ENCODE measurements at regions not wholly inside any gene's neighbourhood (a gene's known extent, or its start where the extent isn't known, plus 50 kb on each side); places are given as distances from the start of the nearest gene placed in this dataset.
"Not testable (repeated sequence)": the region's sequence is repeated elsewhere in the genome, so short reads cannot be mapped to it uniquely, and the experiment has no call there.

- DNase-seq: no peak
Observed at GRCh38 chr6:166718516-166718915, 91.5 kb upstream of the RPS6KA2 start.

GRCh38 chr6:166716910-166717617, 90.0 kb upstream of the RPS6KA2 start:
- no peak for DNase-seq

DNA sequence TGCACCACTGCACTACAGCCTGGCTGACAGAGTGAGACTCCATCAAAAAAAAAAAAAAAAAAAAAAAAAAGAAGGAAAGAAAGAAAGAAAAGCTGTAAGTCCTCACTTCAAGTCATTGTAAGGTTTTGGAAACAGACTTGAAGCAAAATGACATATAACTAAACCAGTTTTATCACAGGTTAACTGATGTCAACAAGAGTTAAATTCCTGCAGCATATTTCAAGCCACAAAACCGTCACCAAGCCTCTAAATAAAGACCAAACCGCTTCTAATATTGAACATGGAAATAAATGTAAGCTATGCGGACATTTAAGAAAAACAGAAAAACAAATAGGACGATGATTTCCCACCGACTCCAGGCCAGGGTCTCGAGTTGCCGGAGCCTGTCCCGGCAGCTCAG, 88.9 kb upstream of the RPS6KA2 start:
- DNase-seq: no peak

DNA sequence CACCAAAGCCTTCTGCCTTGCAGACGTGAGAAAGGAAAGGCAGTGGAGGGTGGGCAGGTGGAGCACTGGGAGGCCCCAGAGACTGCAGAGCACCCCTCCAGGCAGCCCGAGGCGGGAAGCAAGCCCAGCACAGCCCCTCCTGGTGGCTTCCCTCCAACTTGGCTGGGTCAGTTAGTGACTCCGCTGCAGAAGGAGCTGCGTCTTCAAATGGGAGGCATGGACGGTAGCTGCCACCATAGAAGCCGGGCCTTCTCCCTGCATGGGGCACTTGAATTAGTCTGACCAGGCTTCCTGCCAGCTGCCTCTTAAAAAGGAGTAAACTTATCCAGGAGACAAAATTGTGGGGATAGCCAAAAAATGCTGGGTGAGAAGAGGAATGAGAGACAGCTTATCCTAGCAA, 88.0 kb upstream of the RPS6KA2 start:
- no peak for DNase-seq

GRCh38 chr6:166714581-166714980, 87.5 kb upstream of the RPS6KA2 start:
- no peak for DNase-seq

- DNase-seq: no peak
Observed at GRCh38 chr6:166714187-166714510, 87.1 kb upstream of the RPS6KA2 start.

GRCh38 chr6:166713434-166714186, 86.6 kb upstream of the RPS6KA2 start:
- no peak for DNase-seq

- DNase-seq: no peak
Observed at GRCh38 chr6:166712286-166713228, 85.5 kb upstream of the RPS6KA2 start.

DNA sequence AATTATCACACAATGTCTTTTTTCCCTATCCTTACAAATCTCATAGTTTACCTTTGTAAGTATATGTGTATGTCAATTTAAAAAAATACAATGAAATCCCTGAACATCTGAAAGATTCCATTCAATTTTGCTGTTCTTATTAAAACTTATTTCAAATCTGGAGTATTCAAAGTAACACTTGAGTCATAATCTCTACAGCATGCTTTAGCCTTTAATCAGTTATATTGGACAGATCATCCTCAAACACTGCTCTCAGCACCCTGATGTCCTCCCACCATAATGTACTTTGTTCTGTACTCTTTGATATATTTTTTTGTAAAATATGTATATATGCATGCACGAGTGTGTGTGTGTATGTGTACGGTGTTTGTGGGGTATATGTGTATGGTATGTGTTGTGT, 83.0 kb upstream of the RPS6KA2 start:
- no peak for DNase-seq

GRCh38 chr6:166708460-166708859, 81.4 kb upstream of the RPS6KA2 start:
- no peak for DNase-seq

- no peak for DNase-seq
Observed at GRCh38 chr6:166707045-166707444, 80.0 kb upstream of the RPS6KA2 start.

- DNase-seq: no peak
Observed at GRCh38 chr6:166705069-166705468, 78.0 kb upstream of the RPS6KA2 start.

GRCh38 chr6:166704171-166704570, 77.1 kb upstream of the RPS6KA2 start:
- no peak for DNase-seq

DNA sequence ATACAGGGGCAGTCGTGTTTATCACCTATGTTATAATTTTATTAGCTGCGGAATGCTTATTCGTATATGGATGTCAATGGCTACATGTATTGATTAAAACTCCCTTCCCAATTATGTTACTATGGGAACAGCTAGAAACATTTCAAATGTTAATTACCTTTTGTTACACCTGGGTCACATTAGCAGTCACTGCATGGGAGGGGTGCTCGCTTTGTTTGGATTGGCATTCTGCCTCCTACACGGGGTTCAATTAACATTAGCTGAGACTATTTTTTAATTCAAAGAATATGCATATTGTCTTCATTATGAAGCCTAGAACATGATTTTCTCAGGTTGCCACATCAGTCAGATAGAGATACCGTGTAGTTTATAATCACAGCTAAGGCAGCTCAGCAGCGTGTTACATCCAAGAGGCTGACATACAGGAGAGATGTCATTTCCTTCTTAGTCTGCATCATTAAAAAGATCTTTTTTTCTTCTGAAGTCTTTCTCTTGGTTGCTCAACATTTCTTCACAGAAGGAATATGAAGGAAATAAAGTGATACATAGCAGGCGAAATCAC, 76.2 kb upstream of the RPS6KA2 start:
- DNase-seq: no peak

- DNase-seq: not testable (repeated sequence)
Observed at GRCh38 chr6:166701424-166701823, 74.4 kb upstream of the RPS6KA2 start.

- not testable (repeated sequence) for DNase-seq
Observed at GRCh38 chr6:166700871-166701270, 73.8 kb upstream of the RPS6KA2 start.

GRCh38 chr6:166697113-166697512, 70.1 kb upstream of the RPS6KA2 start:
- no peak for DNase-seq

DNA sequence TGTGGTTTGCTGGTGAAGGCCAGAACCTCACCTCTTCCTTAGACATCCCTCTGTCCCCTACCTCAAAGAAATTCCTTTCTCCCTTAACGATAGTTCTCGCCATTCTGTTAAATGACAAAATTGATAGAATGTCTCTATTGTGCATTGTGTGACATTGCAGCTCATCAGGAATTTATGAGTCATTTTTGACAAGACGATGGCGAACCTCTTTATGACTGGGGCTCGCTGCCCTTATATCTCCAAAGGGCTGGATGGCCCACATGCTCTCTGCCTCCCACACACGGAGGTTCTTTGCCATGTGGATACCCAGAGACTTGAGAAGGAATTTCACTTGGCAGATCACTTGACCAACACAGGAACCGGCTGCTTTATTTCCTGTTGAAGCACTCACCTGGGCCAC, 66.8 kb upstream of the RPS6KA2 start:
- no peak for DNase-seq

DNA sequence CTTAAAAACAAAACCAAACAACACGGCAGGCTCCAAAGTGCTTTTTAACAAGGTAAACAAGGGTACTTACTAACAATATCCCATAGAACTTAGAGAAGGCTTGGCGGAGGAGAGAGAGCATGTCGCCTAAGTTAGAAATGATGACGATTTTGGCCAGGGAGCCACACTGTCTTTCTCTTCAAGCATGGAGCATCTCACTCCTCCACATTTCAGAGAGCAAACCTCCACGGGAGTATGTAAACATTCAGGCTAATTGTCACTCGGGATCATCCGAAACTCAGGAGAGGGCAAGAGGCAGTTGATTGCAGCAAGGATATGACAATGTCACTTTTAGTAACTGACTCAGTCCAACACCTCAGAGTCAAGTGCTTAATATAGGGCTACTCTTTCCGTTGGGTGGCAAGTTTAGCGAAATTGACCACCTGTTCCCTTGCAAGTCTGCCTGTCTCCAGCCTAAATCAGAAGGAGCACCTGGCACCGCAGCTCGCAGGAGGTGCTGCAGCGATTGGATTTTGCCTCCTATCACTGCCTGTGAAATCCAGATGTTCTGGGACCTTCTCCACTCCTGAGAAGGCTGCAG, 65.8 kb upstream of the RPS6KA2 start:
- DNase-seq: no peak

GRCh38 chr6:166691746-166692145, 64.7 kb upstream of the RPS6KA2 start:
- no peak for DNase-seq

- DNase-seq: no peak
Observed at GRCh38 chr6:166691199-166691598, 64.1 kb upstream of the RPS6KA2 start.

GRCh38 chr6:166689687-166690086, 62.6 kb upstream of the RPS6KA2 start:
- no peak for DNase-seq

DNA sequence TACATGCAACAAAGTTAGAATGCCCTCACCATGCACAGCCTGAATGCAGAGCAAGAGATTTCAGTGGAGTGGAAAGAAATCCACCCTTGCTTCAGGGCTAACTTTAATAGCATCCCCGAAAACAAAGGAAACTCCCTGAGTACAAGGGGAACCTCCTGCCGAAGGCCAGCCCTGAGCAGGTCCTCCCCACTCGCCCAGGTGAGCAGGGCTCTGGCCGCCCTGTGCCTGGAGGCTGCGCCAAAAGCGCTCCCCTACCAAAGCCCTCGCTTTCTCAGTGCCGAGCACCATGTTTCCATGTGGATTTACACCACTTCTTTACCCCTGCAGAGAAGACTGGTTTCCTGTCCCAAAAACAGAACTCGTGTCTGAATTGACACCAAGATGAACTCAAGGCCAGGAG, 61.9 kb upstream of the RPS6KA2 start:
- DNase-seq: no peak

Measured in NK-92 treated with Interleukin-12 subunit alpha and Interleukin-12 subunit beta, amount 100 ng/mL, for 24 hours (cell line).